ENCODE measurements at regions not wholly inside any gene's neighbourhood (a gene's known extent, or its start where the extent isn't known, plus 50 kb on each side); places are given as distances from the start of the nearest gene placed in this dataset.

DNA sequence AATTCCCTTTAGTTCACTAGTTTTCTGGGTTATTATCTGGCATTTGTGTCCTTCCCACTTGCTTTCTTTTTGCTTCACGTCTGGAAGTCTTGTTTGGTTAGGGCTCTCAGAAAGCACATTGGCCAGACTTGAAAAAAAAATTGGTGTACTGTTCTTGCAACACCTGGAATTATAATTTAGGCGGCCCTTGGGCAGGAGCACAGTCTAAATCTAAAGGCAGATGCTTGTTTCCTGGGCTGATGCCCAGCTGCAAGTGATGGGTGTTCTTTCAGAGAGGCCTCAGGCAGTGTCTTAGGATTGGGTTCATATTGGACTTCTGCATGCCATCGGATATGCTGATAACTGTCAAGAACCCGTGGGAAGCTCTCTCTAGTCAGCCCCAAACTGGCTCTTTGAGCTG, 521.5 kb downstream of the PDCD6IP start:
- no peak for DNase-seq

DNA sequence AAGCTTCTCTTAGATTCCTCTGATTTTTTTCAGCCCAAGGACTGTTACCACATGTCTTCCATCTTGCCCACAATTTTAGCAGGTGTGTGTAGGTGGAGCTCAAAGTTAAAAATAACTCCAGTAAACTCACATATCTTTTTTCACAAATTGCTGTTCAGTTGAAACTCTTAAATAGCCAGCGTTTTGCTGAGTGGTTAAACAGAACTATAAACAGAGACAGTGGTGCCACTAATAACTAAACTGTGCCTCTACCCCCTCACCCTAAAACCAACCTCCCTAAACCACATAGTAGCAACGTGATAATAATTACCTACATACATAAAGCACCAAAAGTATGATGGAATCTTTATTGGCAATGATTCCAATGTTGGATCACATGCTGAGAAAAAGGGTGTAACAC, 525.1 kb downstream of the PDCD6IP start:
- DNase-seq: no peak

DNA sequence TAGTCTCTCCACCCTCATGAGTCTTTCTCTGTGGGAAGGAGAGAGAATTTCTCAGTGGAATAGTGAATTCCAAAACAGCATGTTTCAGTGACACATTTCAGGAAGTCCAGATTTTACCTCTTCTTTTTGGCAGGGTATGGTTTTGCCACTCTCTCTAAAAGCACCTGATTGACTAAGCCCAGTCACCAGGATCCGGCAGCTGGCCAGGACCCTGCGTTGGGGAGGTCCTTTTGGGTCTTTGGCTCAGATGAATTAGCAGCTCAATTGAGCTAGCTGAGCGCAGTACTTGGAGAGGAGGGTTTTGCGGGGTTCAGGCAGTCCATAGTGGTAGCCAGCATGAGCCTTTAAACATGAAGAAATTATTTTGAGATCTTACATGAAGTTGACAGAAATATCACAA, 548.2 kb downstream of the PDCD6IP start:
- DNase-seq: peak; percentile 60 to 91

DNA sequence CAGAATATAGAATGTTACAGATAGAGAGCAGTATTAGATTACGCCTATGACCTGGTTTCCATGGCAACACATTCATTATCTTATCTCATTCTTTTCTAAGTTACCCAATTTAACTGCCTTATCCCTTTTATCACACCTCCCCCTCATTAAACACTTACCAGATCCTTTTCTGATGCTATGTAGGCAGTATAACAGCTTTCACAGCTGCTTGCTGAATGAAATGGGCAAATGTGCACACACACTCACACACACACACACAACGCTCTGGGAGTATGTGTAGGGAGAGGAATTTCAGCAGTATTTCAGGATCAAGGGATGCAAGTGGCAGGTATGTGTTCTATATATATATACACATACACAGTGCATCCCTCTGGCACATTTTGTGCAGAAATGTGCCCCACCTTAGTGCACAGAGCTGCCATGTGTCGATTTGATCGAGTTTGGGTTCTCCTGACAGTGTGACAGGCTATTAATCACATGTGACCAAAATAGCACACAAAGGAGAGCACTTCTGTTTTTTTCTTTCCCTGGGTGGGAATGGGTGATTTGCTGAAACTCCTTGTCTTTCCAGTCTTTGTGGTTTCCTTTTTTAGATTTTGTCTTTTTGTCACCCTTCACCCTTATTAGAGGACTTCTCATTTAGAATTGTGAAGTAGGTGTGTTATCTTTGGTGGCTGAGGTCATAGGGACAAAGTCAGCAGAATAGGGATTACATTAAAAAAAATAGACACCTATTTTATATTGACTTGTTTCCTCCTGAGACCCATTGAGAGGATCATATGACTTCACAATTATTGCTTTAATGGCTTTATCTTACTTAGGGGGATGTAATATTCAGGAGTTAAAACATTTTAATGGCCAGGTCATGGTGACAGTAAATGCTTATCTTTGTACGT, 553.7 kb downstream of the PDCD6IP start:
- no peak for DNase-seq

DNA sequence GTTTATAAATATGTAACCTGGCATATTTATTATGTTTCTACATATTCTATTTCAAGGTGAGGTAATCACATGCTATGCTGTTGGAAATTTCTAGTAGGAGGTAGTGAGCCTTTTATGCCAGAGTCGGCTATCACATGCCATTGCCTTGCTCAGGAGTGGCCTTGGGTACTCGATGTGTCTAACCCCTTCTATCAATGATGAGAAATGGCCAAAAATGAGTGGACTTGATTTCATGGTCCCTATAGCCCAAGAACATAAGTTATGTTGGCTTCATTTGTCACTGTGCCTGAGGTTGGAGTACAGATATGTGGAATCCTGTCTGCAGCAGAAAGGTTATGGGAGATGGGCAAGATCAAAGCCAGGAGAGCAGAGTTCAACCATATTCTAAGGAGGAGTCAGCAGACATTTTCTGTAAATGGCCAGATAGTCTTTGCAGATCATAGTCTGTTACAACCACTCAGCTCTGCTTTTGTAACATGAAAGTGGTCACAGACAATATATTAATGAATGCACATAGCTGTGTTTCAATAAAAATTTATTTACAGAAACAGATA, 554.4 kb downstream of the PDCD6IP start:
- DNase-seq: no peak

DNA sequence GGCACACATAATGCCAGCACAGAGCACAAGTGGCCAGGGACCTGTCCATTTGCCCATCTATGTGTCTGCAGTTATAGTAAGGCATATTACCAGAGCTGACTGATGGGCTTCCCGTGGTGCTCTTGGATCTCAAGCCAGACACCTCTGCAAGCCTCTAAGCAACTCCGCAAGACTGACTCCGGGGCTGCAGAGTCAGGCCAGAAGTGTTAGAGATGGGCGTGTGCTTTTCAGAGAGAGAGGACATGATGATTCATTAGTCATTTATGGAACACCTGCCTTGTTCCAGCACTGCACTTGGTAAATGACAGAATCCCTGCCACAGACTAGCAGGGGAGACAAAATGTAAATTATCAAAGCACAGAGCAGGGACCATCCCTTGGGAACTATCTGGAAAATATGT, 559.0 kb downstream of the PDCD6IP start:
- DNase-seq: no peak

DNA sequence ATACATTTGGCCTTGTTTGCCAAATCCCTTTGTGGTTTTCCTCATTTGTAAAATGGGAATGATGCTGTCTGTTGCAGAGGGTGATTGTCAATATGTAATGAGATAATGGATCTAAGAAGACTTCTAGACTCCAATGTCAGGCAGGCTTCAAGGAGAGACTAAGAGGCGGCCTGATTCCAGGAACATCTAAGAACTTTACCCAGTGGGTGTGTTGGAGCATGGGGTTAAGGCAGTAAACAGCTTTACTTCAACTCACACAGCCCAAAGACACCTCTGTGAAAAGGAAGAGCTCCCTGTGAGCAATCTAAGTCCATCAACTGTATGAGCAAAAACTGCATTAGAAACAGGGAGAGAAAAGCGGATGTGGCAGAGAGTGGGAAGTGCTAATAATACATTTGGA, 560.6 kb downstream of the PDCD6IP start:
- no peak for DNase-seq

DNA sequence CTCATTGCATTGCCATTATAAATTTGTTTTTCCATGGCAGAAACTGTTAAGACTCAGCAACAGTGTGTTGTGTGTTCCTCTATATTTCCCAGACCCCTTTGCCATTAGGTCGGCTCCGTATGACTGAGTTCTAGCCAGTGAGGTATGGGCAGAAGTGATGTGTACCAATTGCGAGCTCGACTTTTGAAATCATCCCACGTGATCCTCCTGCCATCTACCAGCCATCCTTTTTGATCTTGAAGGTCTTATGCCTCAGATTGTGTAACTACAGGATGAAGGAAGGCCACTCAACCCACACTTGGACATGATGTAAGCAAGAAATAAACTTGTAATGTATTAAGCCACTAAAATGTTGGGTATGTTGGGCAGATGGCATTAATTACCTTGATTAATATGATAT, 562.3 kb downstream of the PDCD6IP start:
- DNase-seq: no peak

DNA sequence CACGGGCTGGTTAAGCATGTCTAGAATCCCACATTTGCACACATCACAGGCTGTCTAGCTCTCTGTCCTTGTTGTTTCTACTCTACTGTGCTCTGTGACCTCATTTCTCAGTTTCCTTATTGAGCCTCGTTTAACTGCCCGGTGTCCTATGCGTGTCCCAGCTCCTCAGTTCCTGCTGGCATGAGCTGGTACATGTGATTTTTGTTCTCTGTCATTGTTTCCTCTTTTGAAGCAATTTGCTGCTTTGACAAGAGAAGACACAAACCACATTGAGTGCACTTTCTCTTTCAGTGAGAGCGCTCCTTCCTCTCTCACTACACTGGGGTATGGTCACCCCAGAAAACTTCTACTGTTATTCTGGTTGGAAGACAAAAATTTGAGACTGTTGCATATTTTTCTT, 563.5 kb downstream of the PDCD6IP start:
- DNase-seq: no peak

DNA sequence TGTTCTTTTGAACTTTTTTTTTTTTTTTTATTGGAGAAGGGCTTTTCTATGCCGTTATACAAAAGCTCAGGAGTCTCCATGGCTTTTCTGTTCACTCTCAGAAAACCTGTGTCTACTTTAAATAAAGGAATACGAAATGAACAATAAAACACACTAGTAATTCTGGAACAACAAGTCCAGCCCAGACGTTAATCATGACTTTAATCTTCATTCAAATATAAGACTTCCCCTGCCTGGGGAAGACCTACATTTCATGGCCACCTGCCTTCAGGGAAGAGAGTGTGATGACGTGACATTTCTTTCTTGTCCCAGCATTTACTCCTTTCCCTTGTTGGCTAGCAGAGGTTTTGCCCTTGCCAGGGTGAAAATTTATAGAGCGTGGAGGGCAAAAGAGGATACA, 564.5 kb downstream of the PDCD6IP start:
- no peak for DNase-seq

DNA sequence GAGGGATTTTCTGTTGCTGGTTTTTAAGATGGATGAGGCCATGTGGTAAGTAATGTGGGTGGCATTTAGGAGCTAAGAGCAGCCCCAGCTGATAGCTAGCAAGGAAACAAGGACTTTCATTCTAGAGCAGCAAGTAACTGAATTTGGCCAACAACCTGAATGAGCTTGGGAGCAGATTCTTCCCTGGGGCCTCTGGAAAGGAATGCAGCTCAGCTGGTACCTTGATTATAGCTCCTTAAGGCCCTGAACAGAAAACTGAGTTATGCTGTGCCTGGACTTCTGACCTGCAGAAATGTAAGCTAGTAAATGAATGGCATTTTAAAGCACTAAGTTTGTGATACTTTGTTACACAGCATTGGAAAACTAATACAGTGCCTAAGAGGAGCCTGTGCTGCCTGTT, 565.5 kb downstream of the PDCD6IP start:
- no peak for DNase-seq

DNA sequence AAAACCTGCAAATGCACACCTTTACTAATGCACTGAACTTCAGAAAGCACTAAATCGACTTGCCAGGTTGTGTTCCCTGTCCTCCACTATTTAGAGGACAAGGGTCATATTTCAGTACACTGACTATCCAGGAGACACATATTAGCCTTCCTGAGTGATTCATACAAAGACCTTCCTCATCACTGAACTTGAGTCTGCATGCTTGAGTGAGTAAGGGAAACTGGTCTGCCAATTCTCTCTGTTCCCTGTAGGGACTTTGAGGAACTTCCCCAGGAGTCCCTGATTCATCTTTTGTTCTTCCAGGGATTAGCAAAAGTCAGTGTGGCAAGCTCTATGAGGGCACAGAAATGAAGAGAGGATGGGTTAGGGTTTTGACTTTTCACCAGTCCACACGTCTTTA, 565.9 kb downstream of the PDCD6IP start:
- DNase-seq: no peak

DNA sequence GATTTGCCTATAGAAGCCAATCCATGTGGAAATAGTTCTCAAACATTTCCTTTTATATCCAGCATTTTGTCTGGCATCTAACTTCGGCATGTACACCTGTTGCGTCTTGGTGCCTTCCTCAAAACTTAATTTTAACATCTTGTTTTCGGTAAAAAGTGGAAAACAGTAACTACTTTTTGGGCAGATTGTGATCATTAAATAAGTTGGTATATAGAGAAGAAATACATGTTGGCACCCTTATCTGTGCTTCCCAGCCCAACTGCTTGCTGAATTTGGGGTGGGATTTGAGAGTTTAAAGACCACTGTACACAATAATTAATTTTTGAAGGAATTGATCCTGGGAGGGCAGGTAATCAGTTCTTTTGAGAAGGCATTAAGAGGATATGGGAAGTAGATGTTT, 566.8 kb downstream of the PDCD6IP start:
- no peak for DNase-seq

DNA sequence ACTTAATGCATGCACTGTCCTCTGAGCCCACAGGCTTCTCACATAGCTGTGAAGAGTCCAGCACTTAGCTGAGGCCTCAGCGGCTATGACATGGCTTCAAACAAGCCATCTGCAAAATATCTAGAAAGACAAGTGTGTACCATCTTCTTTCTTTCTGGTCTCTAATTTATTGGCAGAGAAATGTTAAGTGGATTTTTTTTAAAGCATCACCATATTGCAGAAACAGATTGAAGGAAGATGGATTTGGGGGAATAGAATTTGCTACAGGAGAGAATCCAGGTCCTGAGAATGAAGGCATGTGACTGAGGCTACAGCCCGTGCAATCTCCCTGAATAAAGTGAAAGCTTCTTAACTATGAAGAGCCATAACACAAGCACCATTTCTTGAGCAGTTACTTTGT, 567.3 kb downstream of the PDCD6IP start:
- peak in 1 of 2 experiments; percentile 48 for DNase-seq

DNA sequence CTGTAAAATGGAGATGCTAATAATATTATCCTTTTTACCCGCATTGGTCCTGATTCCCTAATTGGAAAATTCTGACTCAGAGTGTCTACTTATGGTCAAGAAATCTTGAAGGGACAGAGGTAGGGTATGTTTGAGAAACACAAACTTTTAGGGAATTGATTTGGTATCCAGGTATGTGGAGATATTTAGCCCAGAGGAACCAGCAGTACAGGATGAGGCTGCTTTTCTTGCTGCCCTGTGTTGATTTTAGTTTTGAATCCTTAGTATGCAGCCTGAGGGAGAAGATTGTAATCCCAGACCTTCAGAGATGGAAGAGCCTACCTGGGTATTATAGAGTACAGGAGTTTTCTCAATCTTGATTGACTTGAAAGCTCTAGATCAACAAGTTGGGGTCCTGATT, 569.1 kb downstream of the PDCD6IP start:
- no peak for DNase-seq

DNA sequence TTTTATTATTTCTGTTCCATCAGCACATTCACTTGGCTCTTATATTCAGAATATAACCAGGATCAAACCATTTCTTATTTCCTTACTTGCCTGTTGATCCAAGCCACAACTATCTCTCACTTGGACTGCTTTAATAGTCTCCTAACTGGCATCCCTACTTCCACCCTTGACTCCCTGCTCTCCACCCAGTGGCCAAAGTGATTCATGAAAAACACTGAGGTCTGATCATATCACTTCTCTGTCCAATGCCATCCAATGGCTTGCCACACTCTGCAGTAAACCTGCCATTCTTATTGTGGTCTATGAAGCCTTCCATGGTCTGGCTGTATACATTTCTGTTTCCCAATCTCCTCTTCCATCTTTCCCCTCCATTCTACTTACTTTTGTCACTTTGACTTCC, 576.1 kb downstream of the PDCD6IP start:
- DNase-seq: no peak

DNA sequence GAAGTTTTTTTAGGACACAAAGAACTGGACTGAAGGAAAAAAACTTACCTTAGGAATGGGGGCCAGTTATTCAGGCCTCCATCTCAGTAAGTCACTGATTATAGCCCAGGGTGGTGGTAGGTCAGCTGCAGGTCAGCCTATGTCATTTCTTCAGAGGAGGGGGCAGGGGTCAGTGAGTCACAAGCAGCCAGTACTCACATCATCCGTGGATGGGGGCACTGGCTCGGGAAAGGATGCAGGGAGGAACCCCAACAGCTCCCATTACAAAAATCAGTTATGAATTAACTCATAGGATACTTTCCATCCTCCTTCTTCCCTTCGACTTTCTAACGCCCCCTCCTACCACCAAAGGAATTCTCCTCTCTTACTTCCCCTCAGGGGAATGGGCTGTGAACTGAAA, 578.3 kb downstream of the PDCD6IP start:
- no peak for DNase-seq

DNA sequence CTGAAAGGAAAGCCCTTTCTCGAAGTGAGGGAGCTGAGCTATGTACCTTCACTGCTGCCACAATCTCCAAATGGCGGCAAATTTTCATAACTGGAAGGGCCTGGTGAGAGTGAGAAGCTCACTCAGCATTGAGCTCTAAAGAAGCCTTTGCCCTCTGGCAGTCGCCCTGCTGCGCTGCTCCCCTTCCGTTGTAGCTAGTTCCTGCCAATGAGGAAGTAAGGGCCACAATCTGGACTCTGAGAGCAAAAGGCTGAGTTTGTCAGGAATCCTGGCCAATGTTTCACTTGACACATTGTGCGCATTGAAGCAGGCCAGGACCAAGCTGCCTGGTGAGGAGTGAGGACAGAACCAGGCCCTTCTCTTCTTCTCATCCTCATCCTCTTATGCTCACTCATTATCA, 579.5 kb downstream of the PDCD6IP start:
- no peak for DNase-seq

DNA sequence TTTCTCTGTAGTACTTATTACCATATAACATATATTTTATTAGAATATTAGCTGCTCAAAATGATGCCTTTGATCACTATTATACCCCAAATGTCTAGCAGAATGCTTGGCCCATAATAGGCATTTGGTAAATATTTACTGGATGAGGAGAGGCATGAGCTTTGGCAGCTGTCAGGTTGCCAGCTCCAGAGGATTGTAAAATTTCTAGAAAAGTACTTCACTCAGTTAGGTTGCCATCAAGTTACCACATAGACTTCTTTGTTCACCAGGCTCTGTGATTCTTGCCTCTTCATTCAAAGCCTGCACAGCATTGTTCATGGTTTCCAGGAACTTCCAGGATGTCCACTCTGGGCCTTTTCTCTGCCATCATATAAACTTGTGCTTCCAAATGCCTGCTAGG, 582.8 kb downstream of the PDCD6IP start:
- DNase-seq: no peak

DNA sequence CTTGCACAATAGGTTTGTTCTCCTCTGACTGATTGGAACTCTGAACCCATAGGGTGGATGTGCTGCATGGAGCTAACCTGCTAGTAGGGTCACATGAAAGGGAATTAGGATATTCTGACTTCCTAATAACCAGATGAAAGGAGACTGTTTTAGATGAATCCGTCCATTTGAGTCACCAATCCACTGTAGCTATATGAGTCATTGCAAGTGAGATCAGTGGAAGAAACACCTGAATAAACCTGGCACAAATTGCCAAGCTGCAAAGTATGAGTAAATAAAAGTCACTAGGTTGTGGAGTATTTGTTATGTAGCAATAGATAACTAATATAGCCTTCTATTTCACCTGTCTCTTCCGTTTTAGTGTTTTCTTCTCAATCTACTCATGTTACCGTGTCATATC, 584.4 kb downstream of the PDCD6IP start:
- no peak for DNase-seq

DNA sequence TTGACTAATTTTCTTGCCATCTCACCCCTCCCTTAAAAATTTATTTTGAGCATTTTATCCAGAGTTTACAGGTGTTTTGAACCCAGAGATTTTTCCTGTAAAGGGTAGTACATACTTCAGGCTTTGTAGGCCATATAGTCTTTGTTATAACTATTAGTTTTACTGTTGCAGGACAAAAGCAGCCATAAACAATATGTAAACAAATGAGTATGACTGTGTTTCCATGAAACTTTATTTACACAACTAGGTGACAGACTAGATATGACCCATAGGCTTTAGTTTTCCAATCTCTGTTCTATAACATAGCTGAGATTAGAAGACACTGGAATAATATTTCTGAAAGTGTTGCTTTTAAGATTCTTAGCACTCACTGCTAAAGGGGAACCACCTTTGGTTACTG, 587.9 kb downstream of the PDCD6IP start:
- no peak for DNase-seq

DNA sequence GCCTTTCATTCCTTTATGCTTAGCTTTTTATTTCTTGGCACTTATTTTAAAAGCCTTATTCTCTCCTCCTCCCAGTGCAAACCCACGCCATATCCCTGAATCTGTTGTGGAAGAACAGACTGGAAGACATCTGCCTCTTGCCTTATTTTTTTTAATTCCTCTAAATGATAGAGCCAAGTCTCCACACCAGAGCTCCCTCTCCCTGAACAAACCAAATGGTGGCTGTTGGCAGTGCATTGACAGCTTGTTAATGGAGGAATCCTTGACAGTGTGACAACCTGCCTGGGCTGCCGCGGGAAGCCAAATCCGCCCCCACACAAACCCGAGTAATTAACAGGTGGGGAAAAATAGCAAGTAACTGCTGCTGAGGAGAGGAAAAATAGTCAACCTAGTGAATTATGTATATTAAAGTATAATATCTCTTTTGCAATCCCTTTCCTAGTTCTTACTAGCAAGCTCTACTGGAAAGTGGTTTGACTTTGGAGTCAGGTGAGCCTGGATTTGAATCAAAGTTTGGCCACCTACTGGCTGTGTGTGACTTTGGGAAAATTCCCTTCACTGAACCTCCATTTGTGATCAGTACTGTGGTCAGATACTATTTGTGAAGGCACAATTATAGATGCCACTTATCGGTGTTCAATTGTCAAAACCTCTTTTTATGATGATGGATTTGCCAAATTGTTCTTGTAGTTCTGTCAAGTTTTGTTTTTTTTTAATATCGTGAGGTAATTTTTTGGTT, 589.6 kb downstream of the PDCD6IP start:
- DNase-seq: peak; percentile 97 to 99

DNA sequence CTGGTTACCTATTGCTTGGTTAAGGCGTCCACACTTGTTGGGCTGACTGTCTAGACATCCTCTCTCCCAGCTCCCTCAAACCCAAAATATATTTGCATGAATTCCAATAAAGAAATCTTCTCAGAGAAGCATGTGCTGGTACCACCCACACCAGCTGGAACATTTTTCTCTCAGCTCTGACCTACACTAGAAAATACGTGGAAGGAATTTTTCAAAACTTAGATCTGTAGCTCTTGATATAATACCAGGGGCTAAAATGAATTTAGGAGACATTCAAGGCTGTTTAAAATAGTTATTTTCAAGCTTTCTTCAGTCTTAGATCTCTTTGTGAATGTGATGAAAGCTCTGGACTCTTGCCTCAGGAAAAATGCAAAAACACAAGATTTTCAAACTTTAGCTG, 590.4 kb downstream of the PDCD6IP start:
- no peak for DNase-seq

Data from cerebellar nuclear complex (tissue), 1 donor.